Adipocyte (in vitro differentiated cells): ENCODE measurements at regions not wholly inside any gene's neighbourhood (a gene's known extent, or its start where the extent isn't known, plus 50 kb on each side); places are given as distances from the start of the nearest gene placed in this dataset.

Experiments used
- DNase-seq: peaks from one replicate; pipeline ENCODE4 v3.0.0-alpha.2; 2015; ENCODE audit warnings: low read depth
- H3K27me3 ChIP-seq: replicated peaks from 2 replicates; pipeline ENCODE4 v1.7.0; 2013; ENCODE audit warnings: mild to moderate bottlenecking, low read length, moderate library complexity; ENCODE audit not compliant: control insufficient read depth, insufficient read depth
- H3K36me3 ChIP-seq: 2 replicates; pipeline ENCODE4 v1.7.0; 2013; ENCODE audit warnings: low read length, mild to moderate bottlenecking, moderate library complexity; ENCODE audit not compliant: control insufficient read depth, insufficient read depth, severe bottlenecking
- H3K4me1 ChIP-seq: 2 replicates; pipeline ENCODE4 v1.7.0; 2013; ENCODE audit warnings: mild to moderate bottlenecking, low read length, moderate library complexity; ENCODE audit not compliant: control insufficient read depth, insufficient read depth
- H3K4me3 ChIP-seq: 2 replicates; pipeline ENCODE4 v1.7.0; 2013; ENCODE audit warnings: mild to moderate bottlenecking, low read length, moderate library complexity
- H3K9ac ChIP-seq: 2 replicates; pipeline ENCODE4 v1.7.0; 2013; ENCODE audit warnings: mild to moderate bottlenecking, low read length, moderate library complexity
- H3K9me3 ChIP-seq: 2 replicates; pipeline ENCODE4 v1.7.0; 2013; ENCODE audit warnings: mild to moderate bottlenecking, low read length, moderate library complexity; ENCODE audit not compliant: control insufficient read depth

- Histone ChIP-seq H3K4me1 (peaks cover 43% of the 10 kb centered on the region), H3K9ac (no peak overlapping the region), H3K4me3 (no peak overlapping the region), H3K27me3 (peaks cover 8% of the 10 kb centered on the region), H3K9me3 (no peaks in the 10 kb centered on the region), H3K36me3 (no peaks in the 10 kb centered on the region)
- DNase-seq: no peak
These were observed 134.1 kb upstream of the HES1 start for GRCh38 chr3:194001728-194002459.

GRCh38 chr3:194003114-194004057 is 132.6 kb upstream of the HES1 start:
- Histone ChIP-seq H3K27me3 (peaks cover 23% of the 10 kb centered on the region), H3K4me3 (peak overlapping the region; percentile 70), H3K36me3 (no peaks in the 10 kb centered on the region), H3K9me3 (no peaks in the 10 kb centered on the region), H3K9ac (peak overlapping the region; percentile 70), H3K4me1 (peaks cover 43% of the 10 kb centered on the region)
- DNase-seq: peak; percentile 95

GRCh38 chr3:194005930-194006501 is 129.9 kb upstream of the HES1 start:
- Histone ChIP-seq H3K9me3 (no peaks in the 10 kb centered on the region), H3K36me3 (no peaks in the 10 kb centered on the region), H3K4me3 (no peak overlapping the region), H3K9ac (no peak overlapping the region), H3K27me3 (peaks cover 40% of the 10 kb centered on the region), H3K4me1 (peaks cover 43% of the 10 kb centered on the region)
- no peak for DNase-seq

- H3K9me3 ChIP-seq: no peaks in the 10 kb centered on the region
- H3K4me3 ChIP-seq: no peak overlapping the region
- H3K9ac ChIP-seq: no peak overlapping the region
- peaks cover 35% of the 10 kb centered on the region for H3K4me1 ChIP-seq
- H3K36me3 ChIP-seq: no peaks in the 10 kb centered on the region
- H3K27me3 ChIP-seq: peaks cover 51% of the 10 kb centered on the region
- DNase-seq: no peak
These were observed 128.2 kb upstream of the HES1 start for GRCh38 chr3:194007592-194008337.

GRCh38 chr3:194009019-194009418 is 126.9 kb upstream of the HES1 start:
- no peaks in the 10 kb centered on the region for H3K9me3 ChIP-seq
- H3K4me3 ChIP-seq: no peak overlapping the region
- H3K4me1 ChIP-seq: peaks cover 27% of the 10 kb centered on the region
- no peak overlapping the region for H3K9ac ChIP-seq
- H3K36me3 ChIP-seq: no peaks in the 10 kb centered on the region
- peaks cover 59% of the 10 kb centered on the region for H3K27me3 ChIP-seq
- no peak for DNase-seq

GRCh38 chr3:194009892-194010533 is 125.9 kb upstream of the HES1 start:
- H3K9ac ChIP-seq: no peak overlapping the region
- no peaks in the 10 kb centered on the region for H3K9me3 ChIP-seq
- H3K4me3 ChIP-seq: no peak overlapping the region
- H3K27me3 ChIP-seq: peaks cover 62% of the 10 kb centered on the region
- no peak for DNase-seq
- H3K36me3 ChIP-seq: no peaks in the 10 kb centered on the region
- H3K4me1 ChIP-seq: peaks cover 17% of the 10 kb centered on the region

- Histone ChIP-seq H3K9me3 (no peaks in the 10 kb centered on the region), H3K27me3 (peaks cover 69% of the 10 kb centered on the region), H3K36me3 (no peaks in the 10 kb centered on the region), H3K4me3 (no peak overlapping the region), H3K4me1 (no peaks in the 10 kb centered on the region), H3K9ac (no peak overlapping the region)
- no peak for DNase-seq
These were observed 124.1 kb upstream of the HES1 start for GRCh38 chr3:194011807-194012206.

GRCh38 chr3:194013928-194014327 is 122.0 kb upstream of the HES1 start:
- H3K27me3 ChIP-seq: peaks cover 64% of the 10 kb centered on the region
- H3K36me3 ChIP-seq: no peaks in the 10 kb centered on the region
- H3K4me1 ChIP-seq: no peaks in the 10 kb centered on the region
- H3K9me3 ChIP-seq: no peaks in the 10 kb centered on the region
- no peak overlapping the region for H3K4me3 ChIP-seq
- no peak for DNase-seq
- no peak overlapping the region for H3K9ac ChIP-seq

GRCh38 chr3:194014756-194015155 is 121.2 kb upstream of the HES1 start:
- Histone ChIP-seq H3K27me3 (peaks cover 63% of the 10 kb centered on the region), H3K9ac (no peak overlapping the region), H3K4me1 (no peaks in the 10 kb centered on the region), H3K36me3 (no peaks in the 10 kb centered on the region), H3K9me3 (no peaks in the 10 kb centered on the region), H3K4me3 (no peak overlapping the region)
- DNase-seq: no peak

GRCh38 chr3:194019398-194020165 is 116.4 kb upstream of the HES1 start:
- Histone ChIP-seq H3K27me3 (peaks cover 60% of the 10 kb centered on the region), H3K4me1 (no peaks in the 10 kb centered on the region), H3K36me3 (no peaks in the 10 kb centered on the region), H3K9ac (no peak overlapping the region), H3K4me3 (no peak overlapping the region), H3K9me3 (no peaks in the 10 kb centered on the region)
- no peak for DNase-seq
